GM19240 (cell line): ENCODE measurements at regions not wholly inside any gene's neighbourhood (a gene's known extent, or its start where the extent isn't known, plus 50 kb on each side); places are given as distances from the start of the nearest gene placed in this dataset.

Experiments used
- DNase-seq: peaks from one replicate; pipeline ENCODE4 v3.0.0; 2011; ENCODE audit warnings: low spot score; ENCODE audit not compliant: insufficient read length

DNA sequence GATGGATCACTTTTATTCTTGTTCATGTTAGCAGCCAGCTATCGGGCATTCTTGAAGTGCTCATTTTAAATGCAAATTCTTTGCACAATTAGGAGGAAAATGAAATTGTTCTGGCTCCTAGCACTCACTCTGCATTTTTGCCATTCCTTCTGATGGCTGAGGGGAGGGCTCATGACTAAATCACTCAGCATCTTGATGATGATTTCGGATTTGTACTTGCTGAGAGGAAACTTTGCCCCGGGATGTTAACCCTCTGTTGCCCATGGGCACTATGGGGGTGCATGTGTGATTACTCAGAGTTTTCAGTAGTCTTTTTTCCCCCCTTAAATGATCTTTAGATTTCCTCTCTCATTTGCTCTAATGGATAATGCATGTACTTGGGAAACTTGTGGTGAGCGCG lies 299.6 kb upstream of the C2CD4B start:
- DNase-seq = no peak

DNA sequence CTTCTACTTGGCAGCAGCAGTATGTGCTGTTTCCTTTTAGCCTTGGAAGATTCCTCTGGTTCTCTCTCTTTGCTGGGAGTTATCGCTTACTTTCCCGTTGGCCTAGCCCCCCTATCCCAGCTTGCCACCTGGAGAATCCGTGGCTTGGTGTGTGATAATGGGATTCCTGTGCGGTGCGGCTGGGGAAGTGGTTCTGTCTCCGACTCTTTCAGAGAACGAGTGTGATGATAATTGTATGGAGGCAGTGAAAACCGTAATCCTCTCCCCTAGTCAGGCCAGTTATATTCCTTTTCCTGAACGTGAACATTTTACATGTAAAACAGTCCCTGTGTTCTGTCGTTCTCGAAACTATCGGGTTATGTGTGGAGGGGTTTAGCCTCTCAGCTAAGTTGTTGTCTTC lies 300.1 kb upstream of the C2CD4B start:
- no peak for DNase-seq

DNA sequence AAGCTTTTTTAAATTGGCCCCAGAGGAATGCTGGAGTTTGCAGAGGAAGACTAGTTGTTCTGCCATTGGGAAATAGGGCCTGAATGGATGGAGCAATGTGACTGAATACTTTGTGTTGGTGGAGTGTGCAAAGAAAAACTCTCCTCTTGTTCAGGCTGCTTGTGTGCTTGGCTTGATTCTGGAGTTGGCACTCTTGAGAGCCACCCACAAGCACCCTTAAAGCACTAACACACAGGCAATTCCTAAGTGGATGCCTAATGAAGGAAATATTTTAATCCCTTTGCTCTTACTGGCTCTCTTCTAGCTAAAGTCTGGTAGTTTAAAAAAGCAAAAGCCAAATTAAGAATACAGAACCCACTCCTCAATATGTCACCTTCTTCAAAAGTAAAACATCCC lies 304.4 kb upstream of the C2CD4B start:
- no peak for DNase-seq

DNA sequence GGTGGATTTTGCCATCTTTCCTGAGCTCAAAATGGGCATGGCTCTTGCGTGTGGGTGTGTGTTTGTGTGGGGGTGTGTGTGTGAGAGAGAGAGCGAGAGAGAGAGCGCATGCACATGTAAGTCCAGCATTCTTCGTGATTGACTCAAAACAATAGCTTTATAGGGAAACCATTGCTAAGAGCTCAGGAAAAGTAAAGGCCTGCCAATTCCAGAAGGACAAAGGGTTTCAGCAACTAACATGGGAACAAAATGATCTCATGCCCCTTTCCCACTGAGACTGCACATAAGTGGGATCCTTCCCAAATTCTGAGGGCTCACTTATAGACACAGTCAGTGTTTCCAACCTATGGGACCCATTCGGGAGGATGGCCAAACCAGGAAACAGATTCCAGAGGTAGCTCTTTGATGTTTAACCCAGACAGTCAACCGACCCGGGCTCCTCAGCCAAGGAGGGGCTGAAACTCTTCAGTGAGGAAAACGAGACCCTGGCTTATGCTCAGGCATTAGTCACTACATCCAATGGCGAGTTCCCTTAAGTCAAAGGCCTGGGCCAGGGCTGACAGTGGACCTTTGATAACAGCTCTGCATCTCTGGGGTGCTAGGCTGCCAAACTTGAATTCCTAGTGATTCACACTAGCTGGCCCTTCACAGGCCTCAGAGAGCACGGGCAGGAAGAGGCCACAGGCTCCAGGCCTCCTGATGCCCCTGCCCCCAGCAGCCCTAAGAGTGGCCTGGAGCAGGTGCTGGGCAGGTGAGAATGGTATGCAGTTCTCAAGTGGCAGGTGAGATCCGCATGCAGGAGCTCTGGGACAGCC lies 305.0 kb upstream of the C2CD4B start:
- no peak for DNase-seq

DNA sequence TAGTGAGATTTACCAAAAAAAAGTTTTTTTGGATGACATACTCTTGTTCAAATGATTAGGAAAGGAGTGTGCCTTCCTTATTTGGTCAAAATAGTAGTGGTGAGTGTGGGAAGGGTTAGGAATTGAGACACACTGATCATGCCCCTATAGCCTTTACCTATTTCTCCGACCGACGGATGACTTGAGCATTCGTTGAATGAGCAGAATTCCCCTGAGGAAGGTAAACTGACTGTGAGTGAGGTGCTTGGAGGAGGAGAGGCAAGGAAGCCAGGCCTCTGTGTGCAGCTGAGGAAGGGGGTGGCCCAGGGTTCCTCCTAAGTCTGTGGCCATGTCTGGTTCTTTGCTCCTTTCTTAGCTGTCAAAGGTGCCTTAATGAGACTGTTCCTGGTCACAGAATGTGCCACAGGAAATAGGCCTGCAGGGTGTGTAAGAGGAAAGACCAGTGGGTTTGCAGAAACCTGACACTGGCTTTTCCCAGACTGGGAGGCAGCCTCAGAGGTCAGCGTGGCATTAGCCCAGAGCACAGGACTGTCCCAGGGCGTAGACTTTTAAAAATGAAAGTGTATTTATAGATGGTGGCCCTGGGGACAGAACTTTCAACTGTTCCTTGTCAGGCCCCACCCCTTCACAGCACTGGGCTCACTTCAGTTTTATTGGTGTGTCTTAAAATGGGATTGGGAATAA lies 307.7 kb upstream of the C2CD4B start:
- no peak for DNase-seq

GRCh38 chr15:62474021-62474770 lies 309.1 kb upstream of the C2CD4B start:
- no peak for DNase-seq

DNA sequence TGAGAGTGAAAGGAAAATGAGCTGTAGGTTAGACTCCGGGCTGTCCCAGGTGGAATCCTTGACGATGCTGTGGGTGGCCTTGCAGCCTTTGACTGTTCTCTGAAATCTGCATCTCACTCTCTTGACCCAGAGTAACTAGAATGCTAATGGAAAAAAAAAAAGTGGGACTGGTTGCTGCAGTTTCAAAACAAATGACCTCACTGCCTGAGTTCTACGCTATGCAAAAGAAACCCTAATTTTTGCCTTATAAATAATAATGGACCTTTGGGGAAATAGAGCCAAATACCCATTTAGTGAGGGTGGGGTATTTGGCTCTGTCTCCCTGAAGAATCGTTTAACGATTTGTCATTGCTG lies 309.7 kb upstream of the C2CD4B start:
- no peak for DNase-seq

DNA sequence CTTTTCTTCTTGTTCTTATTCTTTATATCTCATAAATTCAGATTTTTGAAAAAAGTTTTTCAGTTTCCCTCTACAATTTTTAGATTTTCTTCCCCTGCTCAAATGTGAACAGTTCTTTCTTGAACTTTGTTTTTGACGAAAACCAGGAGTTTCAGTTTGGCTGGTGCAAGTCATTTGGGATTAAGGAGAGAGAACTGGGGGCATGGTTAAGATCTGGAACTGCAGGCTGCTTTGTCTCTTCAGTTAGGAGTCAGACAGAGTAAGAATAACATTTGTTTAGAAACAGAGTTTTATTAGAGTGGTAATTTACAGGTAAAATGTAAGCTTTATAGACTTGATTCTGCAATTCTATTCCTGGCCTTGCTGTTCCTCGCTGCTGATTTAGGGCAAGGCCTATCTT lies 310.5 kb upstream of the C2CD4B start:
- no peak for DNase-seq

DNA sequence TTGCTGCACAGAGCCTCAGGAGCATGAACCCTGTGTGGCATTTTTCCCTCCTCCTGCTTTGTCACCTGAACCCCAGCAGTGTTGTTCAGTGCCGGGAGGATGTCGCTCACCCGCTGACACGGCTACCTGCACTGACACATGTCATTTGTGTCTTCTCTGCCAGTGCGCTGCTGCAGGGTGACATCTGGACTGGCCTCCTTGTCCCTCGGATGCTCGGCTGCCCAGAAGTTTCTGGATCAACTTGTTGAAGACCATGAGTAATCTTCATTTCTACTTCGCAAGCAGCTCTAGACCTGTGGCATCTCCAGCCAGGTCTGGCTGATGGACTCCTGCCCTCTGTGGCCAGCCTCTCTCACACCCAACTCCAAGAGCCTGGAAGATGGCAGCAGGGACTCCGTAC lies 311.1 kb upstream of the C2CD4B start:
- DNase-seq = no peak

DNA sequence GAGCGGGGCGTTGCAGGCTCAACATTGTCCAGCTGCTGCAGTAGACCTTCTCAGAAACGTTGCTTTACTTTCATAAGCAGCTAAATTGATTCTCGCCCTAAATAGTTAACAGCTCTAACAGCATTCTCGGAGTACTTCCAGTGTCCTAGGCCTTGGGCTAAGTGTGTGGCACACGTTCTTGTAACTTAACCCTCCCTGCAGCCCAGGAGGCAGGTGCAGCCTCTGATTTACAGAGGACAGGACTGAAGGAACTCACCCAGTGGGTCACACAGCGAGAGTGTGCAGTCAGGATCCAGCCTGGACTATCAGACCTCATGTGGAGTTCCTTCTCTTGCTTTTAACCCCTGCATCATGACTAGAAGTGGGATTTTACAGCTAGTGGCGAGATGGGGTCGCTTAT lies 312.8 kb upstream of the C2CD4B start:
- DNase-seq = no peak

DNA sequence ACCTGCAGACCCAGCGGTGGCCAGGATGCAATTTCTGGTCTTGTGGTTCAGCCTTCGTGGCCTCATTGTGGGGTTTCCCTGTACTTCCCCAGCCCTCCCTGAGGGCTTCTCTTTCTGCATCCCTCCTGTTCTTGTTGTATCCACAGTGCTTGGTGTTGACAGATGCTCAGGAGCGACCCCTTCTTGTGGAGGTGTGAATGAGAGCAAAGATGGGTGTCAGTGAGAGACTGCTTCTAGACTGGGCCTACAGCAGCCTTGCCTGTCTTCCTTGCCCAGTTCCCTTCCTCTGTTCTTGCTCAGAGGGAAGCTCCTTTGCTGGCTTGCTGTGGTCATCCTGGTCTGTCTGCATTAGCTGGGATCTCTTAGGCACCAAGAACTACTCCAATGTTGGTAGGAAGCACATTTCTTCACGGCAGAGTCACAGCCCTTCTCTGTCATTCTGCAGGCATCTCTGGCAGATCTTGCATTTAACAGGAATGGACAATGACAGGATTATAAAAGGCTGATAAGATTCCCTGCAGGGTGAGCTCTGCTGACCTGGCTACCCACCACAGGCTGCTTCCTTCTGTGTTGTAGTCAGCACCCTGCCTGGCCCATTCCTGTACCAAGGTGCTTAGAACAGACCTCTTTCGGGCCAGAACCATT lies 317.8 kb upstream of the C2CD4B start:
- peak; percentile 40 for DNase-seq

GRCh38 chr15:62483814-62484213 lies 318.7 kb upstream of the C2CD4B start:
- DNase-seq = no peak

DNA sequence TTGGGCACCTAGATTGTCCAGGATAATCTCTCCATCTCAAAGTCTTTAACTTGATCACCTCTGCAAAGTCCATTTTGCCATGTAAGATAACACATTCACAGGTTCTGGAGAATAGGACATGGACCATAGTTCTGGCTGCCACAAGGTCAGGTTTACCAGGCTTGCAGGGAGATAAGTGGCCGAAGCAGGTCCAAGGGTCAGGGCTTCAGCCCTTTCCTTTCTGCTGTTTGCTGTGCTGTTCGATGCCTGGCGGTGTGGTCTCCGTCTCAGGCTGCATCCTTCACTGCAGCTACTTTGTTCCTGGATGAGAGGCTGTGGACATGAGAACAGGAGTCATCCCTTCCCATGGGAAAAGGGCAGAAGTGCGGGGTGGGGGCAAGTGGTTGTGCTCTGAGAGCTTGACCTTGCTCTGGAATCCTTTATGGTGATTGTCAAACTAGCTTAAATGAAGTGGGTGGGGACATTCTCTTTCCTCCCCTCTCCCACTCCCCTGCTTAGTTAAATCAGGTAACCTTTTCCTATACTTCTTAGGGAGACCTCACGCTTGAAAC lies 320.2 kb upstream of the C2CD4B start:
- no peak for DNase-seq

DNA sequence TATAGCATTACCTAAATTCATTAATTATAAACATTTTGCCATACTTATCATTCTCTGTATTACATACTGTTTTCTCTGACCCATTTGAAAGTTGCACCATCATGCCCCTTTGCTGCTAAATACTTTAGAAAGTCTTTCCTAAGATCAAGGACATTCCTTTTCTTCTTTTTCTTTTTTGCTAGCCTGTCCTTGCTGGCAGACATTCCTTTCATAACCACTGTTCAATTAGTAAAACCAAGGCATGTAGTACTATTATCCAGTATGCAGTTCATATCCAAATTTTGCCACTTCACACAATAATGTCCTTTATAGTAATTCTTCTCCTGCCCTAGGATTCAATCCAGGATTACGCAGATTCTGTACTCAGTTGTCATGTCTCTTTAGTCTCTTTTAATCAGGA lies 321.0 kb upstream of the C2CD4B start:
- DNase-seq = no peak

GRCh38 chr15:62488387-62488786 lies 323.3 kb upstream of the C2CD4B start:
- no peak for DNase-seq

- DNase-seq = no peak
Observed at GRCh38 chr15:62491642-62492041, 326.6 kb upstream of the C2CD4B start.

GRCh38 chr15:62492900-62493299 lies 327.8 kb upstream of the C2CD4B start:
- DNase-seq = no peak

DNA sequence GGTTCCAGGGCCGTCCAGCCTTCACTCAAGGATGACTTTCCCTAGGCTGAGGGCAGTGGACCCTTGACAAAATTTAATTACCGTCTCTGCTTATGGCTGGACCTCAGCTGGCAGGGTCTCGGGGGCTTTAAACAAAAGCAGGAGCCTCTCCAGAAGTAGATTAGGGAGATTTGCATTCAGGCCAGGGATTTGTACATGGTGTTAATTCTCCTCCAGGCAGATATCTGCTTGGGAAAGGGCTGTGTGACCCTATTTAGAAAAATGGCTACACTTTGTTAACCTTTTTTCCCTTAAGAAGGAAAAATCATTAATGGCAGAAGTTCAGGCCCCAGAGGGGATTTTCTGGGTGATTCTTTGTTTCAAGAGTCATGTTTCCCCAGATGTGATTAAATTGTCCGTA lies 329.1 kb upstream of the C2CD4B start:
- DNase-seq = no peak

GRCh38 chr15:62495670-62496614 lies 330.9 kb upstream of the C2CD4B start:
- no peak for DNase-seq

DNA sequence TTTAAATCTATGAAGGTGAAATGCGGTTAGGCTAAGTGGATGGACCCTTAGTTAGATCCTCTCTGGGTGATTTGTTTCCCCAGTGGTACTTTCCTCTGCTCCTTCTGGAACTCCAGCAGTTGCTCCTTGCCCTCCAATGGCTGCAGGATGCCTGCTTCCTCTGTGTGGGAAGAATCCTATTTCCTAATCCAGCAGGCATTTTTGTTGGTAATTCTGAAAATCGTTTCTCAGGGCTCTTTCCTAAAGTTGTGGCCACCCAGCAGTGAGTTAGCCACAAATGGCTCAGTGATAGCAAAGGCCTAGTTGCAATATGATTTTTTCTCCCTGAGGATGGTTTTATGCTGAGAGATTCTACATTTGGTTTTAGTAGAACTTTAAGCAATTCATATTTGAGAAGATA lies 332.3 kb upstream of the C2CD4B start:
- no peak for DNase-seq

DNA sequence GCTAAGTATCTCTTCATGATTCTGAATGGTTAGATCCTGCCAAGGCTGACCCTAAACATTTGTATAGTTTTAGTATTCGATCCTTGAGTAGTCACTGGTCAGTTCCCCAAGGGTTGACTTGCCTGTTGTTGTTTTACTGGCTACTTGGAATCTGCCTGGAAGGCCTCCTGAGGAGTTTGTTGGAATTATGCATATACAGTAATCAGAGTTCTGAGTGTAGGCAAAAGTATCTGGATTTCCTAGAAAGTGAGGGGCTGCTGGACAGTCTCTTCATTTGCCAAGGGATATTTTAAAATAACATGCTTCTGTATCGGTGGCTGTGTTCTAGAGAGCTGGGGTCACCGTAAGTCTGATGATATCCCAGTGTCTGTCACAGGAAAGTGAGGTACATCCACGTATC lies 333.2 kb upstream of the C2CD4B start:
- DNase-seq = no peak
